ENCODE measurements at regions not wholly inside any gene's neighbourhood (a gene's known extent, or its start where the extent isn't known, plus 50 kb on each side); places are given as distances from the start of the nearest gene placed in this dataset.
"Not testable (repeated sequence)": the region's sequence is repeated elsewhere in the genome, so short reads cannot be mapped to it uniquely, and the experiment has no call there.

GRCh38 chr3:127071597-127072001, 88.7 kb downstream of the PLXNA1 start:
- no peak for DNase-seq (ENCODE audit: low read depth, low spot score)

- DNase-seq (ENCODE audit: low read depth, low spot score), result no peak
These were observed 89.4 kb downstream of the PLXNA1 start for GRCh38 chr3:127072221-127072771.

GRCh38 chr3:127072971-127073783, 90.3 kb downstream of the PLXNA1 start:
- DNase-seq (ENCODE audit: low read depth, low spot score), result peak; percentile 31

GRCh38 chr3:127073941-127074820, 91.3 kb downstream of the PLXNA1 start:
- DNase-seq (ENCODE audit: low read depth, low spot score), result peak; percentile 23

- peak; percentile 99 for DNase-seq (ENCODE audit: low read depth, low spot score)
These were observed 92.0 kb downstream of the PLXNA1 start for GRCh38 chr3:127074900-127075360.

GRCh38 chr3:127076166-127076992, 93.5 kb downstream of the PLXNA1 start:
- not testable (repeated sequence) for DNase-seq (ENCODE audit: low read depth, low spot score)

GRCh38 chr3:127077068-127077467, 94.2 kb downstream of the PLXNA1 start:
- DNase-seq (ENCODE audit: low read depth, low spot score), result no peak

GRCh38 chr3:127077505-127078064, 94.7 kb downstream of the PLXNA1 start:
- DNase-seq (ENCODE audit: low read depth, low spot score), result no peak

GRCh38 chr3:127078626-127079025, 95.7 kb downstream of the PLXNA1 start:
- no peak for DNase-seq (ENCODE audit: low read depth, low spot score)

- DNase-seq (ENCODE audit: low read depth, low spot score), result no peak
These were observed 96.3 kb downstream of the PLXNA1 start for GRCh38 chr3:127079211-127079610.

- DNase-seq (ENCODE audit: low read depth, low spot score), result no peak
These were observed 98.2 kb downstream of the PLXNA1 start for GRCh38 chr3:127081001-127081720.

GRCh38 chr3:127082066-127082465, 99.2 kb downstream of the PLXNA1 start:
- no peak for DNase-seq (ENCODE audit: low read depth, low spot score)

- no peak for DNase-seq (ENCODE audit: low read depth, low spot score)
These were observed 101.0 kb downstream of the PLXNA1 start for GRCh38 chr3:127083778-127084397.

- no peak for DNase-seq (ENCODE audit: low read depth, low spot score)
These were observed 101.6 kb downstream of the PLXNA1 start for GRCh38 chr3:127084401-127084990.

- DNase-seq (ENCODE audit: low read depth, low spot score), result no peak
These were observed 102.7 kb downstream of the PLXNA1 start for GRCh38 chr3:127085576-127085975.

- not testable (repeated sequence) for DNase-seq (ENCODE audit: low read depth, low spot score)
These were observed 103.7 kb downstream of the PLXNA1 start for GRCh38 chr3:127086591-127086990.

- no peak for DNase-seq (ENCODE audit: low read depth, low spot score)
These were observed 104.5 kb downstream of the PLXNA1 start for GRCh38 chr3:127087441-127087840.

GRCh38 chr3:127088511-127089351, 104.2 kb upstream of the PRR23E start:
- peak; percentile 88 for DNase-seq (ENCODE audit: low read depth, low spot score)

All from ELF-1 (cell line).